C1 segment of cervical spinal cord (tissue), 14 donors: ENCODE measurements at regions not wholly inside any gene's neighbourhood (a gene's known extent, or its start where the extent isn't known, plus 50 kb on each side); places are given as distances from the start of the nearest gene placed in this dataset.
A peak's percentile ranks its signal among the peaks of the same experiment; 100 is the strongest.

ENCODE experiments used
- DNase-seq, 14 donors: peaks; one replicate each; lab custom pipeline; 2025; lab: John Stamatoyannopoulos, UW

DNA sequence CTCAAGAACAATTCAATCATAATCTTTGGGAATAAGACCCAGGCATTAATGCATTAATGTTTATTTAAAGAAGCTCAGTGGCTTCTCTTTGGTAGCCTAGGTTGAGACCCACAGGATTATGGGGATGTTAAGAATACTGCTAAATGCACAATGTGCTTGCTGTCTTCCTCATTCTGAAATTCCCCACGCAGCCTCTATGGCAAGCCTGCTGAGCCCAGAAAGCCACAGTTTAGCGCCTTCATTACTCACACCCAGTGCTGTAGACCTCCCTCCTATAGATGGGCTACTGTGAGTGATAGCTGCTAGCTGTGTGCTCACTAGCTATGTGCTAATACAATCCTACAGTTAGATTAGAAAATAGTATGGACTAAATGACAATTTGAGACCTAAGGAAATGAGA, 90.6 kb downstream of the TNFSF13B start:
- DNase-seq: no peak

GRCh38 chr13:108361769-108362168, 92.3 kb downstream of the TNFSF13B start:
- no peak for DNase-seq

GRCh38 chr13:108363666-108364065, 94.1 kb downstream of the TNFSF13B start:
- no peak for DNase-seq

GRCh38 chr13:108365255-108365654, 95.7 kb downstream of the TNFSF13B start:
- no peak for DNase-seq

DNA sequence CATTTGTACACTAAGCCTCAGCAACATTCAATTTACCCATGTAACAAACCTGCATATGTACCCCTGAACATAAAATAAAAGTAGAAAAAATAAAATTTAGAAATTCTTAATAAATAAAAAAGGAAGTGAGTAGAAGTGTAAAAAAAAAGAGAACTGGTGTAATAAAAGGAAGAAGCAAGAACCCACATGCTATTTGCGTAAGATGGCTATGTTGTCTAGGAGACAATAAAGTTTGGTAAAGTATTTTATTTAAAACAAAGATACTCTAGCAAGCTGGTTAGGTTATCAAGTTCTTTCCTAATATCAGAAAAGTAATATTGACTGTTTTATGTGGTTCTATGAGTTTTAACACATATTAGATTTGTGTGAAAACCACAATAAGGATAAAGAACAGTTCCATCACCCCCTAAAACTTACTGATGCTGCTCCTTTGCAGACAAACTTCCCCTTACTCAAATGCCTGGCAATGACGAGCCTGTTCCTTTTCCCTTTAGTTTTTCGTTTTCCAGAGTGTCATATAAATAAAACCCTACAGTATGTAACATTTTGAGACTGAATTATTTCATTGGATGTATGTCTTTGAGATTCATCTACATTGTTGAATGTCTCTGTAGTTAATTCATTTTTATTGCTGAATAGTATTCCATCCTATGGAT, 98.9 kb downstream of the TNFSF13B start:
- no peak for DNase-seq

DNA sequence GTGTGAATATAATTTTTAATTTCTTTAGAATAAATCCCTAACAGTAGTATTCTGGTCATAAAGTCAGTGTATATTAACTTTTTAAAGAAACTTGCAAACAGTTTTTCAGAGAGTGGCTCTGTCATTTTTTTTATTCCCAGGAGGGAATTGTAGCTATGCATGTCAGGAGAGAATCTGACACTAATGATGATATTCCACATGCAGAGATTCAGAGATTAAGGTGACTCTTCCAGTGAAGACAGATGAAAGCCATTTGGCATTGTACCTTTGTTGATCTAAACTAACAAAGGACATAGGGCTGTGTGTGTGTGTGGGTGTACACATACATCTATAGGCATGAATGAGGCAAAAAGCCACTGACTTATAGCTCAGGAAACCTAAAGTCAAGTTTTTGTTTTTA, 99.9 kb downstream of the TNFSF13B start:
- no peak for DNase-seq

DNA sequence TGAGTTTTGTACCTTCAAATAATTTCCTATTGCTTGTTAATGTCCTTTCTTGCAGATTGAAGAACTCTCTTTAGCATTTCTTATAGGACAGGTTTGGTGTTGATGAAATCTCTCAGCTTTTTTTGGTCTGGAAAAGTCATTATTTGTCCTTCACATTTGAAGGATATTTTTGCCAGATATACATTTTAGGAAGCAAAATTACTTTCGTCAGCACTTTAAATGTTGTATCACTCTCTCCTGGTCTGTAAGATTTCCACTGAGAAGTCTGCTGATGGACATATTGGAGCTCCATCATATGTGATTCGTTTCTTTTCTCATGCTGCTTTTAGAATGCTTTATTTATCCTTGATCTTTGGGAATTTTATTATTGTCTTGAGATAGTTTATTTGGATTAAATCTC, 105.5 kb downstream of the TNFSF13B start:
- DNase-seq: no peak

GRCh38 chr13:108375772-108376171, 106.3 kb downstream of the TNFSF13B start:
- no peak for DNase-seq

DNA sequence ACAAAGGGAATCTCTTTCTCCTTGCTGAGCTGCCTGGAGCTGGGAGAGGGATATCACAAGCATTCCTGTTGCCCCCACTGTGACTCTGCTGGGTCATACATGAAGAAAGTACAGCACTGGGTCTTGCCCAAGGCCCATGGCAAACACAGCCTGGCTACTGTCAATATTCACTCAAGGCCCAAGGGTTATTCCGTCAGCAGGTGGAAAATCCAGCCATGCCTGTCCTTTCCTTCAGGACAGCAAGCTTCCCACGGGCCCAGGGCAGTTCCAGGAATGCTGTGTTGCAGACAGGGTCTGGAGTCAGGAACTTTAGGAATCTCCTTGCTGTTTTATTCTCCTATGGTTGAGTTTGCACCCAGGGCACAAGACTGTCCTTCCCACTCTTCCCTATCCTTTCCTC, 106.8 kb downstream of the TNFSF13B start:
- DNase-seq: no peak

DNA sequence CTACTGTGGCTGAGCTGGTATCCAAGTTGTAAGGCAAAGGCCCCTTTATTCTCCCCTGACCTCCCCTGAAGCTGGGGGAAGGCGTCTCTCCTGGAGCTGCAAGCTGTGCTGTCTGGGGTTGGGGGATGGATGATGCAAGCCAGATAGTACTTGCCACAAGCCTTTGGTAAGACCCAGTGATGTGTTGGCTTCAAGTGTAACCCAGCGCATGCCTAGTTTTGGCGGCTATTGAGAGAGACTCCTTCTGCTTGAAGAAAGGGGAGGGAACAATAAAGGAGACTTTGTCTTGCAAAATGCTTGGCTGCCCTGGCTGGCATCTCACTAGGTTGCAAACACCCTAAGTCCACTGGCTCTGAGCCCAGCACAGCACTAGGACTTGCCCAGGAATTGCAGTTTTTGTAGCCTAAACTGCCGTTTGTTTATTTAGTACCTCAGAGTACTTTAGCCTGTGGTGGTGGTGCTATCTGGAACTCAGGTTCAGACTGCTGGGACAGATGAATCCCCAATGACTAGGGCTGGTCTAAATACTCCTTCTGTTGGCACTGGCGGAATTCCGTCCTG, 108.2 kb downstream of the TNFSF13B start:
- DNase-seq: peak in 2 of 14 donors; percentile 4 to 24

DNA sequence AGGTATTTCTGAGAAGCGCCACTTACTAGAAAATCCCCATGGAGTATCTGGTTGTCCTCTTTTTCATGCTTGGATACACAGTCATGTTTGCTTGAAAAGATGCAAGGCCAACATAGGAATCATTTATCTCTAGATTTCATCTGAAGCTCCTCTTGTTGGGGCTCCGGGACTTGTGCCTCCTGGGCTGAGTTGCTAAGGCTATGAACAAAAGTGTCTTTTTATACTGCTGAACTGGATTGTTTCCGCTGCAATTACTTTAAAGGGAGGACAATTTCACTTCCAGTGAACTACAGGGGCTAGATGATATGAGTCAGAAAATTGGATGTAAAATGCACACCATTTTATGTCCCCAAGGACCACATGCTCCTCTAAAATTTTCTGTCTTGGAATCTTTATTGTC, 114.1 kb downstream of the TNFSF13B start:
- no peak for DNase-seq

- DNase-seq: no peak
Measured at GRCh38 chr13:108387156-108387555, 117.6 kb downstream of the TNFSF13B start.

GRCh38 chr13:108402850-108403249, 133.3 kb downstream of the TNFSF13B start:
- DNase-seq: no peak

DNA sequence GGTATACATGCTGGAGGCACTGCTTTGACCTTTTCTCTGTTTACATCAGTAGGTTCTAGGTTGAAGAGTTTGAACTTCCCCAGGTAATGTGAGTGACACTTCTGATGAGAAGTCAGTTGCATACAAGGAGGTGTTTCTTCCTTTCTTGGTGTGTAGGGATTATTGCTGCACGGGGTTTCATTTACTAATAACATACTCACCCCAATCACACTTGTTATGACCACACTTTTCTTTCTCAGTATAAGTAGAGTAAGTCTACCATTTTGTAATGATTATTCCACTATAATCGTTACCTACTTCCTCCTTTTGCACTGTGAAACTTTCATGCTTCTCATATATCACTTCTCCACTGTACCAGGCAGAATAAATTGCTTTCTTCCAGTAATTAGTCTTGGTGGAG, 138.0 kb downstream of the TNFSF13B start:
- no peak for DNase-seq

- no peak for DNase-seq
Measured at GRCh38 chr13:108408672-108409071, 139.2 kb downstream of the TNFSF13B start.

DNA sequence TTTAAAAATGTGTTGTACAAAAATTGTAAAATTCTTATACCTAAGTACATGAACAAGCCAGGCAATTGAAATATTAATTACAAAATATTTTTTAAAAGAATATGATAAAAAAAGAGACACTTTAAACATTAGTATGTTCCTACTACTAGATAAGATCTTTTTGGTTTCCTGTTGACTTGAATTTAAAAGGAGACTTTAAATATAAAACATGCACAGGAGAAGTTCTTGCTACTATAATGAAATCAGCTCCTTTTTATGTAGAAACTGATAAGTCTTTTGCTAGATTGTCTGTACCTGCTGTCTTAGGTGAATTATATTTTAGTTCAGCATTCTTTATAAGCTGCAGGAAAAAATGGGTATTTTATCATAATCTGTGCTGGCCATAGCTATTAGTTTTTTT, 140.2 kb downstream of the TNFSF13B start:
- DNase-seq: no peak

DNA sequence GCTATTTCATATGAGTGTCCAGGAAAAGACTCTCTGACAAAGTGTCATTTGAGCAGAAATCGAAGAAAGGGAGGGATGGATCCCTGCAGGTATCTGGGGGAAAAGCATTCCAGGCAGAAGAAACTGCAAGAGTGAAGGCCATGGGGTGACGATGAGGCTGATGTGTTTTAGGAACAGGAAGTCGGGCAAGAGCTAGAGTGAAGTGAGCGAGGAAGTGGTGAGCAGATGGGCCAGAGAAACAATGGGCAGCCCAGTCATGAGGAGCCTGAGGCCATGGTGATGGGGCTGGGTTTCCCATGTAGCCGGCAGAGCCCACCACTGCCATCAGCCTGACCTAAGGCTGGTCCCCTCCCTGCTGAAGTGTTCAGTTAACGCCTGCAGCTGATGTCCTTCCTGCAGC, 150.2 kb downstream of the TNFSF13B start:
- DNase-seq: no peak

DNA sequence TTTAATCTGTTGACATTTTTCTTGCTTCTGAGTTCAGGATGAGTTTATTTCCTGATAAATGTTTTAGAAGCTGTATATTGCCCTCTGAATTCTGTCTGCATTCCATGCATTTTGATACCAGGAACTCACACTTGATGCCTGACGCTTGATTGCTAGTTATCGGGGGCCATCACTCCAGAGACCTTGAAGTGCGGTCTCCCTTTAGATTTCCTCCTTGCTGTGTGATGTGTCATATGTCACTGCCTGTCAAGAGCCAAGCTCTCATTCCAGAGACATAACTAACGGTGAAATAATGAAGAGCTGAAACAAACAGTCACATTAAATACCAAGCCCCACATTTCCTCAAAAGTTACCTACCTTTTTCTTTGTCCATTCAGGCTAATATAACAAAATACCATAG, 155.5 kb downstream of the TNFSF13B start:
- no peak for DNase-seq

GRCh38 chr13:108426893-108427292, 157.4 kb downstream of the TNFSF13B start:
- no peak for DNase-seq

DNA sequence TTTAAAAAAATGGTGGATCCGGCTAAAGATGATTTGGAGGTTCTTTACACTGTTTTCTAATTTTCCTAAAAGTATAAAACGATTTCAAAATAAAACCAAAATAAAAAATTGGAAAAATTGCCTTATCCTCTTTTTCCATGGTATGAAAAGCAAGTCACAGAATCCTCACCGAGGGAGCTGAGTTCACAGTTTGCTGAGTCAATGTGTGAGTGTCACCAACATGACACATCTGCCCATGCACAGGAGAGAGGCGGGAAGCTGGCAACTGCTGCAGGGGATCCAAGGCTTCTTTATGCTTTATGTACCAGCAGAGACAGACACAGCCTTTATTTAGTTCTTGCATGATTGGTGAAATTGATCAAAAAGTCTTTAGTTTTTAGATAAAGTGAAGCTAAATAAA, 157.8 kb downstream of the TNFSF13B start:
- no peak for DNase-seq

- no peak for DNase-seq
Measured at GRCh38 chr13:108428691-108429090, 159.2 kb downstream of the TNFSF13B start.

DNA sequence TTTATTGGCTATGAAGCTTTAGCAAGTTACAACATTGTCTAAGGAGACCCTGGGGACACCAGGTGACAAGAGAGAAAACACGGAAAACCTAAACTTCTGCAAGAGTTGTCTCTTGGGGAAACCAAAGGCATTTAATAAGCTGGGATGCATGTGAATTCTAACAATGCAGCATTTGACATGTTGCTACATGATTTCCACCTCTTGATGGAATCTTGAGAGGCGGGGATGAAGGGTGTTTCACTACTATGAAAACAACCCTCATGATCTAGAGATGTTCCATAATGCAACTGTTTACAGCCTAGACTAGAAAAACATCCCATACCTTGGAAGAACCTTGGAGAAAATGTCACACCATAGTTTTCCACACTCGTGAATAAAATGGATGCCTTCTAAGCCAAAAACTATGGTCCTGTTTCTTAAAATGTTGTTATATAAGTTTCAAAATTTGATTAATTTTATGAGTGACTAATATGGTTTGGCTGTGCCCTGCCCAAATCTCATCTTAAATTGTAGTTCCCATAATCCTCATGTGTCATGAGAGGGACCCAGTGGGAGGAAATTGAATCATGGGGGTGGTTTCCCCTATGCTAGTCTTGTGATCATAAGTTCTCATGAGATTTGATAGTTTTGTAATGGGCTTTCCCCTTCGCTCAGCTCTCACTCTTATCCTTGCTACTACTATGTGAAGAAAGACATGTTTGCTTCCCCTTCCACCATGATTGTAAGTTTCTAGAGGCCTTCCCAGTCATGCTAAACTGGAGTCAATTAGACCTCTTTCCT, 164.6 kb downstream of the TNFSF13B start:
- no peak for DNase-seq
